D341Med (cell line): ENCODE measurements at regions not wholly inside any gene's neighbourhood (a gene's known extent, or its start where the extent isn't known, plus 50 kb on each side); places are given as distances from the start of the nearest gene placed in this dataset.
"Not testable (repeated sequence)": the region's sequence is repeated elsewhere in the genome, so short reads cannot be mapped to it uniquely, and the experiment has no call there.

Experiments
- DNase-seq: peaks from one replicate; pipeline ENCODE4 v3.0.0; 2012; ENCODE audit warnings: low spot score

DNA sequence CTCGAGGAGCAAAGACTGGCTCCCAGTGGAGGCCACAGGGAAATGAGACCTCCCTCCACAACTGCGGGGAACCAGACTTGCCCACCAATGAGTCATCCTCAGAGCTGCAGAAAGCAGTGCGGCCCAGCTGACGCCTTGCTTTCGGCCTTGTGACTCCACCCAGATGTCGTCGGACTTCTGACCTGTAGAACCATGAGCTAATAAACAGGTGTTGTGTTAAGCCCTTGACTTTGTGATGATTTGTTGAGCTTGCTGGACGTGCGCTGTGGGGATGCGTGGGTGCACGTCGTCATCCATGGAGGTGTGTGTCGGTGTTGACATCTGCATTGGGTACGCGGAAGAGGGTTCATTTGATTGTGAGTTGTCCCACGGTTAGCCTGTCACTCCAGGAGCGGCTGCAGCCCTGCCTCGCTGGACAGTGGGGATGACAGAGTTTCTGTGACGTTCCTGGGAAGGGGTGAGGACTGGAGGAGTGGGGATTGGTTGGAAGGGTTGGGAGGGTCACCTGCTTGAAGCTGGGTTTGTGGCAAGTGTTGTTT is 154.1 kb downstream of the SH3BP4 start:
- DNase-seq, result no peak

GRCh38 chr2:235106874-235107639 is 155.2 kb downstream of the SH3BP4 start:
- DNase-seq, result peak; percentile 77

DNA sequence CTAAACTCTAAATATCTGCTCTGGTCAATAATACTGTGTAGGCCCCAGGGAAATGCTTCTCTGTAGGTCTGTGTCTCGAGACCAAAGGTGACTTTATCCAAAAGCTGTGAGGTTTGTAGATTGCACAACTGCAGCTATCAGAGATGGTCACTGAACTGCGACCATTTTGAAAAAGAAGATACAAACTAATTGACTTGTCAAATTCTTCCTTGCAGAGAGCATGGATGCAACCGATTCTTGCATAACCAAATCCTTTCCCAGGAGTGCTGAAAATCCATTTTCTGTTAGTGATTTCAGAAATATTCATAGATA is 155.8 kb downstream of the SH3BP4 start:
- no peak for DNase-seq

GRCh38 chr2:235109561-235109960 is 157.7 kb downstream of the SH3BP4 start:
- not testable (repeated sequence) for DNase-seq

GRCh38 chr2:235112365-235112764 is 160.5 kb downstream of the SH3BP4 start:
- DNase-seq, result no peak

- no peak for DNase-seq
These were observed 162.0 kb downstream of the SH3BP4 start for GRCh38 chr2:235113854-235114253.

GRCh38 chr2:235114286-235114685 is 162.5 kb downstream of the SH3BP4 start:
- DNase-seq, result no peak

GRCh38 chr2:235115521-235115920 is 163.7 kb downstream of the SH3BP4 start:
- DNase-seq, result no peak

DNA sequence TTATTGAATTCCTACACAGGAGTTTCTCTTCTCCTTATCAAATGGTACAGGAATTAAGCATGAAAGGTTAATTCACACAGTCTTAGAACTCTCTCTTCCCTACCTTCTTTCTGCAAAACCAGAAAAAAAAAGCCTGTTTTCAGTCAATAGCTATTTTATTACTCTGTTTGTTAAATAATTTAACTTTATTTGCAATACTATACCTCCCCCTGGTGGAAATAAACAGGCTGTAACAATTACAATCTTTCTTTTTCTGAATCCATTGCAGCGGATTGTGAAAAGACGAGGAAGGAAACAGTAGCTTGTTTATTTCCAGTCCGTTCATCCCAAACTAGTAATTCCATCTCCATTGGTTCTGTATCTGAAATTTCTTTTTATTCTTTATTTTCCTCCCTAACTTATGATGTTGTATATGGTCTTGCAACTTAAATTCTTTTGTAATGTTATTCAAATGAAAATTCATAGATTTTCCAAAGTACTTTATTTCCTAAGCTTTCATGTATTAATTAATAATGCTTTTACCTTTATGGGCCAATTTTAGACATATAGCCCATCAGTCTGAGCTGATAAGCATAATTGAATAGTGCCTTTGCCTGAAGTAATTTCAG is 165.2 kb downstream of the SH3BP4 start:
- no peak for DNase-seq

DNA sequence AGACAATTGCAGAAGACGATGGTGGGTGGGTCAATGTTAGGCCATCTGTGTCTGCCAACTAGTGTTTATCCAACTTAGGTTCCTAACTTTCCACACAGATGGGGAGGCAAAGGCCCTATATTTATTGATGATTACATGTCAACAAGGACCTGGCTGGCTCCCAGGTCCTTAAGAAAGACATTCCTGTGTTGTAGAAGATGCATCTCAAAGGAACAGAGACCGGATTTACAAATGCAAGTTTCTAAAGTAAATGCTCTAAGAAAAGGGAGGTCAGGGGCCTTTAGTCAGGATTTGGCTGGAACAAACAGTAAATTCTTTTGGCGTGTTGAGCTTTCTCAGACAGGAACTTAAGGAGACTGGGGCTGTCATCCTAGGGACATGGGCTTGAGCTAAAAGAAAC is 175.0 kb downstream of the SH3BP4 start:
- no peak for DNase-seq

GRCh38 chr2:235127931-235128330 is 176.1 kb downstream of the SH3BP4 start:
- no peak for DNase-seq

GRCh38 chr2:235129850-235130249 is 178.0 kb downstream of the SH3BP4 start:
- no peak for DNase-seq

- no peak for DNase-seq
These were observed 179.8 kb downstream of the SH3BP4 start for GRCh38 chr2:235131334-235132305.

- DNase-seq, result no peak
These were observed 180.8 kb downstream of the SH3BP4 start for GRCh38 chr2:235132651-235133050.

- no peak for DNase-seq
These were observed 182.0 kb downstream of the SH3BP4 start for GRCh38 chr2:235133837-235134236.

- no peak for DNase-seq
These were observed 182.6 kb downstream of the SH3BP4 start for GRCh38 chr2:235134420-235134819.

- no peak for DNase-seq
These were observed 183.6 kb downstream of the SH3BP4 start for GRCh38 chr2:235135195-235135965.

- DNase-seq, result peak; percentile 81
These were observed 184.3 kb downstream of the SH3BP4 start for GRCh38 chr2:235135990-235136561.

DNA sequence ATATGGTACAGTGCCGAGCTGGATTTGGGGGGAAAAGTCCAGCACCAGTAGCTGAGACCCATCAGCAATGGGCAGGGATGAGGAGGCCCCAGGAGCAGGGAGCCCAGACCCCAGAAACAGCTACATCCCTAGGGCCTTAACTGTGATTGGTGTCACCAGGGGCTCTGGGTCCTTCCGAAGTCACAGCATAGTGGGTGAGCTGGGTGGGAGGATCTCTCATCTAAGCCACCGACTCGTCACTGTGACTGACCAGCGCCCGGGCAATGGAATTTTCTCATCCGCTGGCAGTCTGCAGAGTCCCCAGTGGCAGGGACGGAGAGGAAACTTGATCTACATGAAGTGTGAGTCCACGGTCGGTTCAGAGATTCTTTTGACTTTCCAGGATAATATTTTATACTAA is 186.5 kb downstream of the SH3BP4 start:
- no peak for DNase-seq

GRCh38 chr2:235139956-235140800 is 188.4 kb downstream of the SH3BP4 start:
- no peak for DNase-seq

GRCh38 chr2:235140801-235141081 is 188.9 kb downstream of the SH3BP4 start:
- no peak for DNase-seq
